ENCODE measurements at regions not wholly inside any gene's neighbourhood (a gene's known extent, or its start where the extent isn't known, plus 50 kb on each side); places are given as distances from the start of the nearest gene placed in this dataset.

DNA sequence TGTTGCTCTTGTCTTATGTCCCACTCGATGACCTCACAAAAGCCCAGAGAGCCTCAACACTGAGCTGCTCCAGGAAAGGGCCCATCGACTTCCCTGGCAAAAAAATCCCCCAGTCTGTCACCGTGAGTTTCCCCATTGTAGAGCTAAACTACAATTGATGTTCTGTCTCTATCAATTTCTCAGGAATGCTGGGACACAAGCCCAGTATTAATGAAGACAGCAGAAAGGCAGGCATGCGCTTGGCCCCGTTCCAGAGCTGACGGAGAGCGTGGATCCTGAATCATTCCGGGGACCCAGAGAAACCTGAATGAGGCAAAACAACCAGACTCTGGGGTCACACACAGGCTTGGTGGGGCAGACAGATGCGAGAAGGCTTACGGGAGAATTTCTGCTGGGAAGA, 146.9 kb downstream of the TTC32 start:
- no peaks in the 10 kb centered on the region for H3K9me3 Mint-ChIP-seq
- H3K4me3 Mint-ChIP-seq: no peak overlapping the region
- no peak for DNase-seq
- peaks cover 19% of the 10 kb centered on the region for H3K27me3 Mint-ChIP-seq
- H3K4me1 Mint-ChIP-seq (ENCODE audit: low read depth): no peaks in the 10 kb centered on the region
- H3K36me3 Mint-ChIP-seq (ENCODE audit: low read depth): no peaks in the 10 kb centered on the region
- H3K27ac Mint-ChIP-seq: no peak overlapping the region

DNA sequence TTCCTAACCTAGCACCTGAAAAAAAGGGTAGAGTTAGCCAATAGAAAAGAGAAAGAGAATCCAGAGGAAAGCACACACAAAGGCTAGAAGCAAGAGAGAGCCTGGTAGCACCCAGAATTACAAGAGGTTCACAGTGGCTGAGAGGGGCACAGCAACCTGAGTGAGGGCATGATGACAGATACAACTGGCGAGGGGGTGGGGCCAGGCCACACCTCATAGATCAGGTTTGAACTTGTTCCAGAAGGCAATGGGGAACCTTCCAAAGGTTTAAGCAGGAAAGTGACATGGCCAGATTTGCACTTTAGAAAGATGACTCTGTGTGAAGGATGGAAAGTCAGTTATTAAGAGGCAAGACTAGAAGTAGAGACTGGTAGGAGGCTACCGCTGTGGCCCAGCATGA, 148.0 kb downstream of the TTC32 start:
- Mint-ChIP-seq H3K27ac (no peak overlapping the region), H3K4me1 (ENCODE audit: low read depth) (no peaks in the 10 kb centered on the region), H3K27me3 (peaks cover 19% of the 10 kb centered on the region), H3K36me3 (ENCODE audit: low read depth) (no peaks in the 10 kb centered on the region), H3K9me3 (no peaks in the 10 kb centered on the region), H3K4me3 (no peak overlapping the region)
- DNase-seq: no peak

DNA sequence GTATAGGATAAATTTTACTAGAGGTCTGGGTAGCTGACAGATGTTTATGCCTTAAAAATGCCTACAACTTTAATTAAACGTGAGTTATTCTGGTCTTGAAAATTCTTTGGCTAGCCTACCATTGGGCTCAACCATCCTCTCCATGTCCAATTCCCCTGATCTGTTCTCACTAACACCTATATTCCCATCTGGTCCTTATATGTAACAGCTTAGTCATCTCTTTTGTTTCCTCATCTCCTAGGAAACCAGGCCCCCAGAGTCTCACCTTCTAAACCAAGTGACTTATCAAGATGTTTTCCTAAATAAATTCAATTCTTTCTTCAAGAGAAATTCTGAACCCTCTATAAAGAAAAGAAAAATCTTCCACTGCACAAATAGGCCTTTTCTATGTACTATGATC, 148.5 kb downstream of the TTC32 start:
- no peaks in the 10 kb centered on the region for H3K9me3 Mint-ChIP-seq
- no peak overlapping the region for H3K4me3 Mint-ChIP-seq
- H3K4me1 Mint-ChIP-seq (ENCODE audit: low read depth): no peaks in the 10 kb centered on the region
- H3K27ac Mint-ChIP-seq: no peak overlapping the region
- no peak for DNase-seq
- H3K27me3 Mint-ChIP-seq: peaks cover 19% of the 10 kb centered on the region
- no peaks in the 10 kb centered on the region for H3K36me3 Mint-ChIP-seq (ENCODE audit: low read depth)

DNA sequence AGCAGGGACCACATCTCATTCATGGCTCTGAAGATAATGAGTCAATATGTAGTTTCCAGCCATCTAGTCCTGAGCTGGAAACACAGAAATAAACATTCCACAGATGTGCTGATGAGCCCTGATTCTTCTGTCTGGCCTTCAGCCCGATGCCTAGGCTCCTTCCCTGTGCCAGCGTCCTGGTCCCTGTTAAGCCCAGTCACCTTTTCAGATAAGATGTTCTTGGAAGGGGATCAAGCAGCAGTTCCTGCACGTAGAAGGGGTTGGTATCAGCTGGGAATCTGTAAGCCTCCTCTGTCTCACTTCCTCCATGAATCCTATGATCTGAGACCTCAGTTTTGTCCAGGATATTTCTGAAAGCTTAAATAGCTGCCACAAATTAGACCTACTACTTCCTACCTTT, 149.3 kb downstream of the TTC32 start:
- H3K36me3 Mint-ChIP-seq (ENCODE audit: low read depth): no peaks in the 10 kb centered on the region
- DNase-seq: no peak
- no peaks in the 10 kb centered on the region for H3K9me3 Mint-ChIP-seq
- H3K4me1 Mint-ChIP-seq (ENCODE audit: low read depth): no peaks in the 10 kb centered on the region
- no peak overlapping the region for H3K27ac Mint-ChIP-seq
- H3K4me3 Mint-ChIP-seq: no peak overlapping the region
- peaks cover 19% of the 10 kb centered on the region for H3K27me3 Mint-ChIP-seq

DNA sequence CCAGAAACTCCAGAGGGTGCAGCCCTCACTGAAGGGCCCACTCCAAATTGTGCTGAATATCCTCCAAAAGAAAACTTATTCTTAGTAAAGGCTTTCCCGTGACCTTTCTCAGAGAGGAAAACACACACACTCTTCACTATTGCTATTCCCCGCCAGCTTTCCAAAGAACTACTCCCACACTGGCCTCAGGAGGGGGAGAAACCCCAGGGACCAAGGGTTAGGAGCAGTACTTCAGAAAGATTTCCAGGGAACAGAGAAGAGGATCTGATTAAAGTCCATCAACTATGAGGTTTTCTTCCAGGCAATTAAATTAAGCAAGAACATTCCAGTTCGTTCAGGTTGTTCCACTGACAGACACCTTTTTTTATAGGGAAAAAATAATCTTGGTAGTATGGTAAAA, 150.2 kb downstream of the TTC32 start:
- Mint-ChIP-seq H3K9me3 (no peaks in the 10 kb centered on the region), H3K27me3 (peaks cover 19% of the 10 kb centered on the region), H3K4me3 (no peak overlapping the region), H3K4me1 (ENCODE audit: low read depth) (no peaks in the 10 kb centered on the region), H3K27ac (no peak overlapping the region), H3K36me3 (ENCODE audit: low read depth) (no peaks in the 10 kb centered on the region)
- DNase-seq: no peak

DNA sequence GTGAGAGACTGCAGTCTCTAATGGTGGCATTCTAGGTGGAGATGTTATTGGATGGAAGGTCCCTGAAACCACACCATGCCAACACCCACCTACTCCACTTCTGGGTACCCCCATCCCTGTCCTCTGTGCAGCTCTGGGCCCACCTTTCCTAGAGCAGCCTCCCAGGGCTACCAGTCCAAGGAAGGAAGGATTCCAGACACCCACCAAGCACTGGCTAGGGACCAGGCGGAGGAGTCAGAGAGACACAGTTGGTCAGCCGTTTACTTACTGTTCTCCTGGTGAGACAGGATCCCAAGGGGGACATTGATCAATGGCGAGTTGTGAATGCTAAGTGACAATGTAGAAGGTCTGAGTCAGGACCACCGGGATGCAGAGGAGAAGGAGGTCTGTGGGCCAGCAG, 151.6 kb downstream of the TTC32 start:
- Mint-ChIP-seq H3K27me3 (peaks cover 17% of the 10 kb centered on the region), H3K9me3 (no peaks in the 10 kb centered on the region)

DNA sequence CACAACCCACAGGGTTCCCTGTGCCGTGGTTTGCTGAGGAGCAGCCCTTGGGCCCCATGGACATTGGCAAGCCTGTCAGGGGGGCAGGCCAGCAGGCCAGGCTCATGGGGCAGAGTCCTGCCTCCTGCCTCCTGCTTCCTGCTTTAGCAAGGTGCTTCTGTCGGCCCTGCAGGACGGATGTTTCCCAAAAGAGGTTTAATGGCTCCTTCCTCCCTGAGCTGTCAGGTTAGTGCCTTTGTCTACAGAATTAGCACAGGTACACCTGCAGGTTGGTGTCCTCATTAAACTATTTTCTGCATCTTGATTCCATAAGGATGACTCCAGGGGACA, 152.3 kb downstream of the TTC32 start:
- H3K27ac Mint-ChIP-seq: no peak overlapping the region
- H3K27me3 Mint-ChIP-seq: peaks cover 17% of the 10 kb centered on the region
- no peaks in the 10 kb centered on the region for H3K36me3 Mint-ChIP-seq (ENCODE audit: low read depth)

More for the DNA sequence above, 151.6 kb downstream of the TTC32 start:
- no peak overlapping the region for H3K27ac Mint-ChIP-seq
- no peaks in the 10 kb centered on the region for H3K4me1 Mint-ChIP-seq (ENCODE audit: low read depth)
- DNase-seq: no peak
- H3K4me3 Mint-ChIP-seq: no peak overlapping the region
- no peaks in the 10 kb centered on the region for H3K36me3 Mint-ChIP-seq (ENCODE audit: low read depth)

DNA sequence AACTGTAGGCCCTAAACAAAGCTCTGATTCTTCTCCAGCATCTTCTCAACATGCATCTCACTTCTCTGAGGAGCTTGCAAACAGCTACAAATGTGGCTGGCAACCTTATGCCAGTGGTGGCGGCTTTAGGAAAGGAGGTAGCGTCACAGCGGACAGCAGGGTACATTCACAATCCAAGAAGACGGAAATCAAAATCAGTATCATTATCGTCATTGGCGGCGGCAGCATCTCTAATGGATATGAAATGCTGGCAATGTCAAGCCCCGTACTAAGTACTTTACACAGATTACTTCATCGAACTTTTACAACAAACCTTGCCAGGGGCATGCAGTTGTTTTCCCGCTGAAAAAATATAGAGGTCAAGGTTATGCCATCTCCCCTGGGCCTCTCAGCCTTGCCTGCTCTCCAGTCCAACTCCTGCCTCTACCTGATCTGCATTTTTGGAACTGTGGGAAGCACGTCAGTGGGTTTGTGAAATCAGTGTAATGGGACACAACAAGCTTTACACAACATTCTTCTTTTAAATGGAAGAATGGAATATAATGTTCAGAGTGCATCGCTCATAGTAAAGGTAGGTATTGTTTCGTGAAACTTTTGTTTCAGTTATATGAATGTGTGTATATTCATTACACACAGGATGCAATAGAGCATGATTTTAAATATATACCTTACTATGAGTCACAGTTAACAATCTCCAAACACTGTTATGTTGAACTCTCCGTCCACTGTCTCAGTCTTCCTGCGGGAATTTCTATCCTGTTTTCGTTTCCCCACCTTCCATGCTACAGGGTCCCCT, 152.9 kb downstream of the TTC32 start:
- Mint-ChIP-seq H3K27ac (no peak overlapping the region), H3K27me3 (peaks cover 14% of the 10 kb centered on the region), H3K36me3 (ENCODE audit: low read depth) (no peaks in the 10 kb centered on the region), H3K9me3 (no peaks in the 10 kb centered on the region), H3K4me1 (ENCODE audit: low read depth) (no peaks in the 10 kb centered on the region), H3K4me3 (no peak overlapping the region)
- no peak for DNase-seq

More for the DNA sequence above, 152.3 kb downstream of the TTC32 start:
- H3K4me3 Mint-ChIP-seq: no peak overlapping the region
- no peaks in the 10 kb centered on the region for H3K4me1 Mint-ChIP-seq (ENCODE audit: low read depth)
- no peak for DNase-seq
- no peaks in the 10 kb centered on the region for H3K9me3 Mint-ChIP-seq

DNA sequence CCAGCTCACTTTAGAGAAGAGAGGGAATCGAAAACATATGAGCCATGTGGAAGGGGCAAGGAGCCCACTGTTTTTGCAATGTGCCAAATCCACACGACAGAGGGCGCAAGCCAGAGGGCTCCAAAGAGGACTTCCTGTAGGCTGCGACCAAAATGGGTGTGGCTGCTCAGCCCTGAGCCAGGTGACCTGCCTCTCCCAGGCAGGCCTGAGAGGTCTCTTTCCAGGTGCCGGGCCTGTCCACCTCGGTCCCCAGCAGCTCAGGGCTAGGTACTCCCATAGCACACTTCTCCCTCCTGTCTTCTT, 153.8 kb downstream of the TTC32 start:
- no peak overlapping the region for H3K27ac Mint-ChIP-seq
- no peaks in the 10 kb centered on the region for H3K4me1 Mint-ChIP-seq (ENCODE audit: low read depth)
- no peaks in the 10 kb centered on the region for H3K36me3 Mint-ChIP-seq (ENCODE audit: low read depth)
- H3K9me3 Mint-ChIP-seq: no peaks in the 10 kb centered on the region
- DNase-seq: no peak
- H3K4me3 Mint-ChIP-seq: no peak overlapping the region
- H3K27me3 Mint-ChIP-seq: peaks cover 10% of the 10 kb centered on the region

DNA sequence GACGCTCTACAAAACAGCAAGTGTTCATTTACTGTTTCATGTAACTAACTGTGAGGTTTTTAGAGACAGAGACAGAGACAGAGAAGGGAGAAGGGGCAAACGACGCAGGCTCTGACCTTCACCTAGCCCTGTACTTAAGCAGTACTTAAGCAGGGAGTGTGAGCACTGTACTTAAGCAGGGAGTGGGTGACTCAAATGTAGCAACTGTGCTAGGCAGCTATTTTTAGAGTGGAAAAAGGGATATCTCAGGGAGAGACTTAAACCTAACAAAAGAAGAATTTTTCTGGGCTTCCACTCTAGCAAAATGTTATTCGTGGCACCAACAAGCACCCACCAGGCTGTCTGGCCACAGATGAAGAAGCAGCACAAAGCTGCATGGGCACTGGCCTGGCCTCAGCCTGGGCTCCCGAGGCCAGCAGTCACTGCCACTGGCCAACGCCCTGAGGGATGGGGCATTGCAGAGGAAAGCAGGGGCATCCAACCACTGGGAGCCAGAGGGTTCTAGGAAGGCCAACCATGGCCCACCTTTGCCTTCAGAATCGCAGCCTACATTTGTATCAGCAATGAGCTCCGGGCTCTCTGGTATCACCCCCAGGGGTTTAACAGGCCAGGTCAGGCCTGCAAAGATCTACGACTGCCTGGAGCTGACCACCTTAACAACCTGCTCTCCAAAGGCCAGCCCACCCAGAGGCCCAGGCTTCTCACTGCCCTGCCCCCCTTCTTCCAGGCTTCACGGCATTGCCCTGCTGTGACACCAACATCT, 154.3 kb downstream of the TTC32 start:
- Mint-ChIP-seq H3K9me3 (no peaks in the 10 kb centered on the region), H3K4me1 (ENCODE audit: low read depth) (no peaks in the 10 kb centered on the region), H3K27me3 (peaks cover 10% of the 10 kb centered on the region), H3K4me3 (no peak overlapping the region), H3K27ac (no peak overlapping the region), H3K36me3 (ENCODE audit: low read depth) (no peaks in the 10 kb centered on the region)
- no peak for DNase-seq

DNA sequence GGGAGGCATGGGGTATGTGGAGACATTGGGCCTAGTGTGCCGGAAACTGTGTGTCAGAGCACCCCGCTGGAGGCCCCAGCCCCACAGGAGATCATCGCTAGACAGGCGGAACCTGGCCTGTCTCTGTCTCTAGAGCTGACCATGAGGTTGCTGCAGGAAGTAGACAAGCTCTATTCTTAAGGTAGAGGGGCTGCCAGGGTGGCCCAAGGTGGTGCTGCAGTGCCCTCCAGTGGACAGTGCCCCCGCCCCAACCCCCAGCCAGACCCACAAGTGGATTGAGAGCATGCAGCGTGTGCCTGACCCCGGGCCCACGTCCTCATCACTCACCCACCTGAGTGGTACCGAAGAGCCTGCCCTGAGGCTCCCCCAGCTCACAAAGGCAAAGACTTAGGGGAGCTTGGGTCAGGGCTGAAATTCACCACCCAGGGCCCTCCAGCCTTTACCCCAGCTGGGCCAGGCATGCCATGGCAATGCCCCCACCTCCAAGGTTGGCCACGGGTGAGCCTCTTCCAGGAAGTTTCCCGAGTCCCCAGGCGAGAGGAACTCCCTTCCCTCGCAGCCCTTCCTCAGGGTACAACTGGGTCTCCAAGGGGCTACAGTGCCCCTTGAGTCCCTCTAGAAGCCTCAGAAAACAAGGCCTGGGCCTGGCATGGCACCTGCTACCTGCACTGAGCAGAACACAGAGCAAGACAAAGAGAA, 155.0 kb downstream of the TTC32 start:
- H3K9me3 Mint-ChIP-seq: no peaks in the 10 kb centered on the region
- no peak overlapping the region for H3K27ac Mint-ChIP-seq
- H3K4me3 Mint-ChIP-seq: no peak overlapping the region
- H3K36me3 Mint-ChIP-seq (ENCODE audit: low read depth): no peaks in the 10 kb centered on the region
- peaks cover 9% of the 10 kb centered on the region for H3K27me3 Mint-ChIP-seq
- H3K4me1 Mint-ChIP-seq (ENCODE audit: low read depth): no peaks in the 10 kb centered on the region
- no peak for DNase-seq

DNA sequence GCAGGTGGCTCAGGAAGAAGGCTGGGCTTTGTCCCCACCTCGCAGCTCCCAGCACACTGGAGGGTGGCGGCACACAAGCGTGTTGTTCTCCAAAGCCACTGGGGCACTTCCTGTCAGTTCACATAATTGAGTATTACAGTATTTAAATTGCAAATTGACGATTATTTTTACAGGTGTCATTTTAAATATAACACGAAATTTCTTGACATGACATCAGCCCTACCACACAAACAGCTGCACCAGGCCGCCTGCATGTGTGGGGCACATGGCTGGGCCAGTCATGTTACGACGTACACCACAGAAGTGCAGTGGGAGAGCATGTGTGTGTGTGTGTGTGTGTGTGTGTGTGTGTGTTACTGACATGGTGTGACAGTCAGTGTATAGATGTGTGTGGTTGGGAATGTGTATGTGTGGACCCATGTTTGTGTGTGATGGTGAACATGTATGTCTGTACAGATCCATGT, 155.6 kb downstream of the TTC32 start:
- Mint-ChIP-seq H3K4me3 (no peak overlapping the region), H3K27me3 (peaks cover 5% of the 10 kb centered on the region), H3K27ac (no peak overlapping the region), H3K36me3 (ENCODE audit: low read depth) (no peaks in the 10 kb centered on the region), H3K9me3 (no peaks in the 10 kb centered on the region), H3K4me1 (ENCODE audit: low read depth) (no peaks in the 10 kb centered on the region)
- no peak for DNase-seq

DNA sequence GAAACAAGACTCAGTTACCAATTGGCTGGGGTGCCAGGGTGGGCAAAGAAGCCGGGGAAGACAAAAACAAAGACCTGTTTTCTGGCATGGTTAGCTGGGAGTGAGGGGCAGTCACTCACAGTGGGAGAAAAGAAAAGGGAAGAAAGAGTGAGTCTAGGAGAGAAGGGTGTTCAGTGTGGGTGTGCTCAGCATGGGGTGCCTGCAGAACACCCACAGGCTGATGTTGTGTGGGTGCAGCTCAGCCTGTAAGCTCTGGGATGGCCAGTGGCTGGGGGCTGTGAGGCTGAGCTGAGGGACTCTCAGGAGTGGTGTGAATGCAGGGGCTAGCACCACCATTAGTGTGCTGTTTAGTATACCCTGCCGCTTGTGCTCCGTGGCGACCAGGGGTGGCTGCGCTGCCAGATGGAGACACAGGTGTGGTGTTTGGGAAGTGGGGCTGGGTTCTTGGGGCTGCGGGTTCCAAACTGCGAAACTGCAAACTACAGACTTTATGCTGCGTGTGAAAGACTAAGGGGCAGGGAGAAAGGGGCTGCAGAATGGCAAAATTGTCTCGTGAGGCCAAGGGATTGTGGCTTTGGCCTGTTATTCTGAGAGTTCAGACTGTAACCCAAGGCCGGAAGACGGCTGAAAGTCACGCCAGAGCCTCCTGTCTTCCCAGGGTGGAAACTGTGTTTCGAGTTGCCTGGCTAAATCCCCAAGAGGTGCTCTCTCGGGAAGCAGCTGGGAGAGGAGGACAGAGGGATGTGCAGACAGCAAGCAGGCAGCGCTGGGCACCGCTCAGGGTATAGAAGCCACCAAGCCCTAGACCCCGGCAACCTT, 156.3 kb downstream of the TTC32 start:
- Mint-ChIP-seq H3K27ac (no peak overlapping the region), H3K27me3 (peaks cover 4% of the 10 kb centered on the region), H3K4me1 (ENCODE audit: low read depth) (no peaks in the 10 kb centered on the region), H3K9me3 (no peaks in the 10 kb centered on the region), H3K36me3 (ENCODE audit: low read depth) (no peaks in the 10 kb centered on the region), H3K4me3 (no peak overlapping the region)
- no peak for DNase-seq

DNA sequence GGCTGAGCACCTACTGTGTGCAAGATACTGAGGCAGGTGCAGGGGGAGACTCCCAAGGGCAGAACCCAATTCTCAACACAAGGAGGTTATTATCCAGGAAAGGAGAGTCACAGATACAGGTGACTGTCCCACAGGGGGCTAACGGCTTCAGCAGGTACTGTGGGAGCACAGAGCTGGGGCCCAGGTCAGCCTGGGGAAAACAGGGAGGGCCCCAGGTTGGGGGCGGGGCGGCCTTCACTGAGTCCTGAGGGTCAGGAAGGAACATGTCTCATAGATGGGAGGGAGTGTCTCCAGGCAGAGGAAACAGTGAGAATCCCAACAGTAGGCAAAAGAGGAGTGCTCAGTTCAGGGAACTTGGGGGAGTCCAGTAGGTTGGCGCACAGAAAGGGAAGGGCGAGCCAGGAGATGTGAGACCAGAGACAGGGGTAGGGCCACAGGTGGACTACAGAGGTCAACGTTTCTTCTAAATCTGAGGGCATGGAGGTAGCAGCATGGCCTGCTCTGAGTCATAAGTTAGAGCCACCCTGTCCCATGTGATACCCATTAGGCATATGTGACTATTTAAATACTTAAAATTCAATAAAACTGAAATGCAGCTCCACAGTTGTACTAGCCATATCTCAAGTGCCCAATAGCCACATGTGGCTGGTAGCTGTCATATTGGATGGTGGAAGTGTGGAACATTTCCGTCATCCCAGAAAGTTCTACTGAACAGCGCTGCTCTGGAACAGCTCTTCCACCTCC, 157.2 kb downstream of the TTC32 start:
- H3K9me3 Mint-ChIP-seq: no peaks in the 10 kb centered on the region
- DNase-seq: no peak
- no peak overlapping the region for H3K27ac Mint-ChIP-seq
- H3K36me3 Mint-ChIP-seq (ENCODE audit: low read depth): no peaks in the 10 kb centered on the region
- H3K27me3 Mint-ChIP-seq: peaks cover 5% of the 10 kb centered on the region
- H3K4me1 Mint-ChIP-seq (ENCODE audit: low read depth): no peaks in the 10 kb centered on the region
- no peak overlapping the region for H3K4me3 Mint-ChIP-seq

Measured in activated T-cell treated with anti-CD3 and anti-CD28 coated beads, Interleukin-2, amount 50 U/mL, for 24 hours (primary cell).